ENCODE measurements at regions not wholly inside any gene's neighbourhood (a gene's known extent, or its start where the extent isn't known, plus 50 kb on each side); places are given as distances from the start of the nearest gene placed in this dataset.

GRCh38 chr2:220948579-220948978, 623.5 kb downstream of the EPHA4 start:
- no peaks in the 10 kb centered on the region for H3K36me3 Mint-ChIP-seq (ENCODE audit: low read depth)
- H3K4me1 Mint-ChIP-seq, result no peaks in the 10 kb centered on the region
- peaks cover 12% of the 10 kb centered on the region for H3K27me3 Mint-ChIP-seq
- H3K4me3 Mint-ChIP-seq, result no peak overlapping the region
- H3K27ac Mint-ChIP-seq, result no peak overlapping the region
- no peak for ATAC-seq (replicated peaks)
- H3K9me3 Mint-ChIP-seq, result peaks cover 4% of the 10 kb centered on the region

DNA sequence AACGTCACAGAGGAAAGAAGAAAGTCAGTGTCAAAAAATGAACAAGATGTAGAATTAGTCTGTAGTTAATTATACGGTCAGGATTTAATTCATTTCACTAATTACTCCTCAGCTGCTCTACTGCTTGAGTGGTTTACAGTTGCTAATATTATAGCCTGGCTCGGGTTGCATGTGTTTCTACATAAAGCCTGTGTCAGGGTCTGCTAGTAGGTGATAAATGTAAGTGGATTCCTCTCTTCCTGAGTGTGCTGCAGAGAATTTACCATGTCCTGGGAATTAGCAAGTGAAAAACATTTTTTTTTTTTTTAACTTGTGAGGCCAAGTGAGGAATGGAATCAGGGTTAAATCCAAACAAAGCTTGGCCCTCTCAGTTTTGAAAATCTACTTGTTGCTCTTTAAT, 622.6 kb downstream of the EPHA4 start:
- Mint-ChIP-seq H3K27ac (no peak overlapping the region), H3K4me3 (no peak overlapping the region), H3K27me3 (peaks cover 12% of the 10 kb centered on the region), H3K4me1 (no peaks in the 10 kb centered on the region), H3K36me3 (ENCODE audit: low read depth) (no peaks in the 10 kb centered on the region), H3K9me3 (peaks cover 4% of the 10 kb centered on the region)
- ATAC-seq (replicated peaks), result no peak

DNA sequence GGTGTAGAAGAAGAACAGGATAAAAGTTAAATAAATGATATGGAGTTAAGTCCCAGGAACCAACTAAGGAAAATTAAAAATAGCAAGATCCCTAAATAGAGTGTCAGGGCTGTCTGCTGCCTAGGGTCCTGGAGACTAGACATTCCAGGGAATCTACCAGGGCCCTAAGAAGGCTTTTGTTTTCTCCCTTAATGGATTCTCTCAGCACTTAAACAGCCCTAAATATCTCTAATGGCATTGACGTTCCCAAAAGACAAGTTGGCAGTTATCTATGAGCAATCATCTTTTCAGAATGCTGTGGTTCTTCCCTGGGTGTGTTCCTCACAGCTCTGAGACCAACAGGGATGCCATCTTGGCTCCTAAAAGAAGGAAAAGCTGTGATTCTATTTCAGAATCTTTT, 616.3 kb downstream of the EPHA4 start:
- peaks cover 10% of the 10 kb centered on the region for H3K27me3 Mint-ChIP-seq
- no peak overlapping the region for H3K4me3 Mint-ChIP-seq
- no peaks in the 10 kb centered on the region for H3K36me3 Mint-ChIP-seq (ENCODE audit: low read depth)
- ATAC-seq (replicated peaks), result no peak
- peaks cover 4% of the 10 kb centered on the region for H3K9me3 Mint-ChIP-seq
- no peaks in the 10 kb centered on the region for H3K4me1 Mint-ChIP-seq
- H3K27ac Mint-ChIP-seq, result no peak overlapping the region

DNA sequence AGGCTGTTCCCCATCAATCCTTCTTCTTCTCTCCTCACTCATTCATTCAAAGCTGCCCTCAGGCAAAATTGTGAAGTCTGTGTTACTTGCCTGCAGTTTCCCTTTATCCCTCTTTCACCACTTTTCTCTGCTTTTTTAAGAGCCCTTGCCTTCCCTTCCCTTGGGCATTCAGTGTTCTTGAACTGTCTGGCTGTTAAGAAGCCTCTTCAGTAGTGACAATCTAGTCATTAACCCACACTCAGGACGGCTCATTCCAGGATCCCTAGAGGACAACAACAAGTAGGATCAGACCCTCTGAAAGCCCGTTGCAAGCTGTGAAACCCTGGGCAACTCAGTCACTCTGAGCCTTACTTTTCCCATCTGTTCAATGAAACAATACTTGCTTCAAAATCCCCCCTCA, 615.7 kb downstream of the EPHA4 start:
- H3K27me3 Mint-ChIP-seq, result peaks cover 10% of the 10 kb centered on the region
- H3K4me1 Mint-ChIP-seq, result no peaks in the 10 kb centered on the region
- ATAC-seq (replicated peaks), result no peak
- H3K36me3 Mint-ChIP-seq (ENCODE audit: low read depth), result no peaks in the 10 kb centered on the region
- H3K9me3 Mint-ChIP-seq, result peaks cover 4% of the 10 kb centered on the region
- H3K27ac Mint-ChIP-seq, result no peak overlapping the region
- no peak overlapping the region for H3K4me3 Mint-ChIP-seq

DNA sequence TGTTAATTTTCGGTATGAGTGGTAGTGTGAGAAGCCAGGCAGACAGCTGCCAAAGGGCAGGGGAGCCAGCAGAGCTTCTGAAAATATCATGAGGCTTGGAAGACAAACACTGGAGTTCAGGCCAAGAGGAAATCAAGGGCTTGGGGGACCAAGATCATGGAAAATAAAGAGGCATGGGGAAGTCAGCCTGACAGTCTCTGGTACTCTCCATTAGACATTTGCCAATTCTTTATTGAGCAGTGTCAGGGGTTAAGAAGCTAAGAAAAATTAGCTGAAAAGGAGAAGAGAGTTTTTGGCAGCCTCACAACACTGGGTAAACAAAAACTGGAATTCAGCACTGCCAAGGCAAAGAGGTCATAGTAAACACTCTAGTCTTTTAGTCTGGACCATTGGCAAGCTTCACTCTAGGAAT, 612.7 kb downstream of the EPHA4 start:
- no peaks in the 10 kb centered on the region for H3K36me3 Mint-ChIP-seq (ENCODE audit: low read depth)
- H3K27me3 Mint-ChIP-seq, result peaks cover 10% of the 10 kb centered on the region
- H3K4me3 Mint-ChIP-seq, result no peak overlapping the region
- H3K9me3 Mint-ChIP-seq, result no peaks in the 10 kb centered on the region
- no peak overlapping the region for H3K27ac Mint-ChIP-seq
- H3K4me1 Mint-ChIP-seq, result no peaks in the 10 kb centered on the region
- ATAC-seq (replicated peaks), result no peak

DNA sequence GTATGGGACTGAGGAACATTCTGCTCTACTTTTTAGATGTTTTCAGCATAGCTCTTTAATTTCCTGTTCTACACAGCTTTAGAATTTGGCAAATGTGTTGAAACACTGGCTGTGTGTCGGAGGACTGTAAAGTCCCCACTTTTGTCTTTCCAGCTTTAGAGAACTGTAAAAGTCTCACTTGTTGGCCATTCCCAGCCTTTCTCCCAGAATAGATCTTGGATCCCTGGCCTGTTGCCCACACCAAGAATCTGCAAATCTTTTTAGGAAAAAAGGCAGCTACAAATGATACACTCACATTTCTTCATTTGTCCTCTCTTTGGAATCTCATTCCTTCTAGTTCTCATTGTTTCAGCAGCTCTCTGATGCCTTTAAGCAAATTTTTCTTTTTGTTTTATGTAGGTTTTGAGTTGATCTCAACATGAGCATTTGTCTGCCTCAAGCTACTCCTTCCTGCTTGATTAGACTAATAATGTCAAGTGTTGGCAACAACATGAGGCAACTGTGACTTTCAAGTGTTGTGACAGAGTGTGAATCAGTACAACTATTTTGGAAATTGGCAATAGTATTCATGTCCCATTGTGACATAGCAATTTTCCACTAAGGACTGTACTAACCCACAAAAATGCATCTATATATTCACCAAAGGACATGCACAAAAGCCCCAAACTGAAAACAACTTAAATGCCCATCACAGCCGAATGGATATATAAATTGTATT, 610.8 kb downstream of the EPHA4 start:
- H3K27me3 Mint-ChIP-seq, result peaks cover 10% of the 10 kb centered on the region
- H3K9me3 Mint-ChIP-seq, result no peaks in the 10 kb centered on the region
- H3K27ac Mint-ChIP-seq, result no peak overlapping the region
- H3K36me3 Mint-ChIP-seq (ENCODE audit: low read depth), result no peaks in the 10 kb centered on the region
- ATAC-seq (replicated peaks), result no peak
- H3K4me3 Mint-ChIP-seq, result no peak overlapping the region
- no peaks in the 10 kb centered on the region for H3K4me1 Mint-ChIP-seq

- ATAC-seq (replicated peaks), result no peak
- no peaks in the 10 kb centered on the region for H3K4me1 Mint-ChIP-seq
These were observed 609.5 kb downstream of the EPHA4 start for GRCh38 chr2:220962556-220962955.

DNA sequence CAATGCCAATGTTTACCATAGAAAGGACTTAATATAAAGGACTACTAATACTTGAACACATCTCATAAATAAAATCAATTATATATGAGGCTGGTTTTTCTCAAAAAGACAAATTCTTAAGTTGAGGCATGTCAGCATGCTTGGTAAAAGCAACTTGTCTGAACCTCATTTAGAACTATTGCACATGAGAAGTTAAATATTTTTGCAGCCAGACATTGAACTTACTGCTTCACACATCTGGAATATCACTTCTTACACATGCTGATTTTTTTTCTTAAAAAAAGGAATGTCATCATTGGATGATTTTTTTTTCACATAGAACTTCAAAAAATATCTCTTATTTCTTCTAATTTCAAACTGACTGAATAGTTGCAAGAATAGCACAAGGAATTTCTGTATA, 609.0 kb downstream of the EPHA4 start:
- no peak for ATAC-seq (replicated peaks)
- Mint-ChIP-seq H3K27me3 (peaks cover 4% of the 10 kb centered on the region), H3K9me3 (no peaks in the 10 kb centered on the region), H3K36me3 (ENCODE audit: low read depth) (no peaks in the 10 kb centered on the region), H3K4me1 (no peaks in the 10 kb centered on the region), H3K4me3 (no peak overlapping the region), H3K27ac (no peak overlapping the region)

More at GRCh38 chr2:220962556-220962955, 609.5 kb downstream of the EPHA4 start:
- H3K27me3 Mint-ChIP-seq, result peaks cover 4% of the 10 kb centered on the region
- no peak overlapping the region for H3K4me3 Mint-ChIP-seq
- no peaks in the 10 kb centered on the region for H3K36me3 Mint-ChIP-seq (ENCODE audit: low read depth)
- no peak overlapping the region for H3K27ac Mint-ChIP-seq
- no peaks in the 10 kb centered on the region for H3K9me3 Mint-ChIP-seq

DNA sequence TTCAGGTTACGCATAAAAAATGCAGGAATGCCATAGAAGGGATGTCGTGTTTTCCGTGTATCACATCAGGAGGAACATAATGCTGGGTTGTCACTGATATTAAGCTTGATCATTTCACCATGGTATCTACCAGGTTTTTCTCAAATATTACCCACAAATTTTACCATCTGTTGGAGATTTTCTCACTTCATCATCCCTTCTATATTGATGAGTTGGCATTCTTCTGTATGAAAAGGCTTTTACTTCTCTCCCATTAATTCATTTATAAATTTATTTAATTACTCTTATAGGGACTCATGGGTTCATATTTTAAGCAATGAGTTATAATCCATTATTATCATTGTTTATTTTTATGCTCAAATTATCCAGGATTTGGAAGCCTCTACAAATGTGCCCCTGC, 608.2 kb downstream of the EPHA4 start:
- Mint-ChIP-seq H3K9me3 (no peaks in the 10 kb centered on the region), H3K4me3 (no peak overlapping the region), H3K27me3 (peaks cover 4% of the 10 kb centered on the region), H3K27ac (no peak overlapping the region), H3K36me3 (ENCODE audit: low read depth) (no peaks in the 10 kb centered on the region), H3K4me1 (no peaks in the 10 kb centered on the region)
- no peak for ATAC-seq (replicated peaks)

GRCh38 chr2:220966636-220967035, 605.5 kb downstream of the EPHA4 start:
- Mint-ChIP-seq H3K27me3 (peaks cover 5% of the 10 kb centered on the region), H3K36me3 (ENCODE audit: low read depth) (no peaks in the 10 kb centered on the region), H3K27ac (no peak overlapping the region), H3K4me3 (no peak overlapping the region), H3K4me1 (no peaks in the 10 kb centered on the region), H3K9me3 (no peaks in the 10 kb centered on the region)
- ATAC-seq (replicated peaks), result no peak

DNA sequence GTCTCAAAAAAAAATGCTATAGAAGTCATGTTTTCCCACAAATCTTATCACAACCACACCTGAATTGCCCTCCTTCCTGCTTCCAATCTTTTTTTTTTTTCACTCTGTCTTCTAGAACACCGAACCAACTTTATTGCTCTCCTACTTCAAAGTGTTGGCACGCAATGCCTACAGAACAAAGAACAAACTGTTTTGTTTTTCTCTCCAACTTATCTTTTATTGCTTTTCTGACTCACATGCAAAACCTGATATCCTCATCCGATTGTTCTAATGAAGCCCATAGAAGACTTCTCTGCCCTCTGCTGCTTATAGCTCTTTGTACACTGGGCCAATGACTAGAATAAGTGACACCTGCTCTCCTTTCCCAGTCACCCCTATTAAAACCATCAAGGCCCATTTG, 602.8 kb downstream of the EPHA4 start:
- Mint-ChIP-seq H3K4me1 (no peaks in the 10 kb centered on the region), H3K27me3 (peaks cover 11% of the 10 kb centered on the region), H3K36me3 (ENCODE audit: low read depth) (no peaks in the 10 kb centered on the region), H3K9me3 (no peaks in the 10 kb centered on the region), H3K4me3 (no peak overlapping the region), H3K27ac (no peak overlapping the region)
- no peak for ATAC-seq (replicated peaks)

DNA sequence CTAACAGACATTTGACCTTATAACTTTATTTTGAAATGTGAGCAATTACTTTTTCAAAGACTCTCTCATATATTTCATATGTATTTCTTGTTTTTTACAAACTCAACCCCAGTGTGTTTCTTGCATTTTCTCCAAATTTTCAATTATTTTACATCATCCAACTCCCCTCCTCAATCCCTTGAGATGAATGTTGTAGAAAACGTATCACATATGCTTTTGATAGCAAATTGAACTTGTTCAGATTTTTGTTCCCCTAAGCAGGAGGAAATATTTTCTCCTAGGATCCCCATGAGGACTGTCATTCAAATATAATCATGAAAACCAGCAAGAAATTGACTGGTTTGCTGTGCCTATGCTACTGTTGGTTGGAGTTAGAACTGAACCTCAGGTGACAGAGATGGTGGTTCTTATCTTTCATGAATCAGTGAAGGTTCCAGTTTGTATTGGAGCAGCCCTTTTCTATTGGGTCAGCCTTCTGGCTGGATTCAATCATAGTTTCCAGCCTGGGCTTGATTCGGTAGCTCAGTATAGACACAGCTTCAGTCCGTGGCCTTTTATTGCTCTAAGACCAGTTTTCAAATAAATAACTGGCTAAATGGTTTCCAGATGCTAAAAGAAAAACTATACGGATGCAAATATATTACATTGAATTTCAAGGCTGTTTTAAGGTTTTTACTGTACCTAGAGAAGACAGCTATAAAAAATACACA, 591.0 kb downstream of the EPHA4 start:
- Mint-ChIP-seq H3K4me1 (no peaks in the 10 kb centered on the region), H3K9me3 (peaks cover 8% of the 10 kb centered on the region)

GRCh38 chr2:220981926-220982325, 590.2 kb downstream of the EPHA4 start:
- Mint-ChIP-seq H3K9me3 (peaks cover 8% of the 10 kb centered on the region), H3K36me3 (ENCODE audit: low read depth) (no peaks in the 10 kb centered on the region), H3K27ac (no peak overlapping the region), H3K4me1 (no peaks in the 10 kb centered on the region), H3K27me3 (peaks cover 24% of the 10 kb centered on the region), H3K4me3 (no peak overlapping the region)
- no peak for ATAC-seq (replicated peaks)

More for the DNA sequence above, 591.0 kb downstream of the EPHA4 start:
- Mint-ChIP-seq H3K27ac (no peak overlapping the region), H3K27me3 (peaks cover 24% of the 10 kb centered on the region), H3K36me3 (ENCODE audit: low read depth) (no peaks in the 10 kb centered on the region), H3K4me3 (no peak overlapping the region)
- no peak for ATAC-seq (replicated peaks)

- H3K27me3 Mint-ChIP-seq, result peaks cover 17% of the 10 kb centered on the region
- no peaks in the 10 kb centered on the region for H3K4me1 Mint-ChIP-seq
- H3K27ac Mint-ChIP-seq, result no peak overlapping the region
- ATAC-seq (replicated peaks), result no peak
- peaks cover 3% of the 10 kb centered on the region for H3K9me3 Mint-ChIP-seq
- H3K4me3 Mint-ChIP-seq, result no peak overlapping the region
- H3K36me3 Mint-ChIP-seq (ENCODE audit: low read depth), result no peaks in the 10 kb centered on the region
These were observed 586.5 kb downstream of the EPHA4 start for GRCh38 chr2:220985561-220985960.

GRCh38 chr2:220987839-220988238, 584.3 kb downstream of the EPHA4 start:
- Mint-ChIP-seq H3K27ac (no peak overlapping the region), H3K4me3 (no peak overlapping the region), H3K27me3 (peaks cover 14% of the 10 kb centered on the region), H3K4me1 (no peaks in the 10 kb centered on the region), H3K36me3 (ENCODE audit: low read depth) (no peaks in the 10 kb centered on the region), H3K9me3 (no peaks in the 10 kb centered on the region)
- no peak for ATAC-seq (replicated peaks)
